Upper lobe of left lung (tissue), 4 donors: ENCODE measurements at regions not wholly inside any gene's neighbourhood (a gene's known extent, or its start where the extent isn't known, plus 50 kb on each side); places are given as distances from the start of the nearest gene placed in this dataset.

Experiments
- CTCF ChIP-seq, 6 experiments: fragments of 450-650 bp in 4 of 6; fragments of 200-600 bp in 2 of 6; sonication (generic) in 2 of 6; IDR thresholded peaks; one replicate each; pipeline ENCODE4 v1.5.1; 2016 to 2019; ENCODE audit warnings: antibody characterized with exemption in 6 of 6
- POLR2AphosphoS5 ChIP-seq, 2 donors: sonication (generic); formaldehyde crosslinking; IDR thresholded peaks; one replicate each; pipeline ENCODE4 v1.5.1; 2017; ENCODE audit warnings: antibody characterized with exemption in 2 of 2

DNA sequence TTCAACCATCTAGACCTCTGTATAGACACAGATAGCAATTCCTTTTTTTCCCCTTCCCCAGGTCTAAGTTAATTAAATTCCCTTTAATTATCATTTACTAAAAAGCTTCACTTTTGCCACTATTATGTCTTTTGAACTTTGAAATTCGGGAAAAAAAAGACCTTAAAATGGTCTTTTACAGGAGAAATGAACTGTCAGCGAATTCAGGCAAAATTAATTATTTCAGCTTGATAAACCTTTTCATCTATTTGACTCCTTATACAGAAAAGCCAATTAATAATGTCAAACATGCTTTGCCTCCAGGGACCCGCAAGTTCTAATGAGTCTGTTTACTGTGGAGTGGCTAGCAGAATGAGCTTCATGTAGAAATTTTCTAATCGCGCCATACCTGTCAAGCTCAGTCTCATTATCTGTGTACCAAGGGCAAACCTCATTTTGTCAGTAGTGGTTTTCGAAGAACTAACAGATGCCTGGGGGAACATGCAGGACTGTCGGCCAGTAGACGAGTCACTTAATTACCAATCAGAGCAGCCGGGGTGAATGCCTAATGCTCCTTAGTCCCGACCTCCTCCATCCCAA, 287.7 kb downstream of the INSIG2 start:
- TF ChIP-seq CTCF (IDR thresholded peaks at IDR 0.05) (no peak), POLR2AphosphoS5 (IDR thresholded peaks at IDR 0.05) (no peak)
